GM21360 (cell line): ENCODE measurements at regions not wholly inside any gene's neighbourhood (a gene's known extent, or its start where the extent isn't known, plus 50 kb on each side); places are given as distances from the start of the nearest gene placed in this dataset.

Source experiments
- ATAC-seq: cut with Tn5 transposase; IDR thresholded peaks from one replicate; pipeline ENCODE4 v1.9.1; 2021; ENCODE audit warnings: mild to moderate bottlenecking, moderate library complexity; ENCODE audit not compliant: unreplicated experiment

DNA sequence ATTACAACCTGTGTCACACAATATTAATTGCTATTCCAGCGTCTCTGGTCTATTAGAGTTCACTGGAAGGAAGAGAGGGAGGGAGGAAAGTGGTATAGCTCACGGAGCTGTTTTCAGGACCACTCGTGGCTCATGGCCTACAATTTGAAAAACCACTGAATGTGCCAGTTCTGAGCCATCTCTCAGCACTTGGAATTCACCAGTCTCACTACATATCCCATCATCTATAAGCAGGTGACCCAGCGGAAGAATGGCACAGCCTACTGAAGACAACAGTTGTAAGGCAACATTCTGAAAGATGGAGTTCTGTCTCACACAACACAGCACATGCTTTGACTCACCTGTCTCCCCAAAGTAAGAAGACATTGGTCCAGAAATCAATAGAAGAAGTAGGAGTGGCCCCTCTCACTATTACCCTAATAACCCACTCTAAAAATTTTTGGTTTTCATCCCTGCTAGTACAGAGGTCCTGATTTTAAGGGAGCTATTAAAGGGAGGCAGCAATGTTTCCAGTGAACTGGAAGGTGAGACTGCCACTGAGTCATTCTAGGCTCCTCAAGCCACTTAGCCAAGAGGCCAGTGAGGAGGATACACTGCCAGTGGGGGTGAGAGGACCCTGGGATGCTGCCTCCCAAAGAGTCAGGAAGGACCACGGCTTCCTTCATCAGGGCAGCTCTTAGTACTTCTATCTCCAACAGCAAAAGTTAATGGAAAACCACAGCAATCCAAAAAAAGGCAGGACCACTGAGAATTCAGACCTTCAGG lies 50.0 kb upstream of the DOCK9 start:
- ATAC-seq, result no peak

DNA sequence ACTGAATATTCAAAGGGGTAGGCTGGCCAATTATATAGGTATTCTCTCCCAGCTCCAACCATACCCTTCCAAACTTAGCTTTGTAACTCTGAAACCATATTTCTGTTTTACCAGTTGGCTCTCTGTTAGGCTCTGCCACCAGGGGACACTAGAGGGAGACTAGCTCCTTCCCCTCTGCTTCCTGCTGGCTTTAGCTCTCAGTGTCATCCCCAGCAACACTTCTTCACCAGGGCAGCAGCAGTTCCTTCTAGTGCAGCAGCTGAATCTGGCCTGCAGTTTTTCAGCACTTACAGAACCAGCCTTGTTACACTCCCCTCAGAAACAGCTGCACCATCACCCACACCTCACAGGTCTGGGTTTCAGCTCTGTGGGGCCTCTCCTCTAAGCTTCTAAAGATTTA lies 51.0 kb upstream of the DOCK9 start:
- no peak for ATAC-seq

- ATAC-seq, result no peak
Observed at GRCh38 chr13:99029576-99029975, 51.7 kb upstream of the DOCK9 start.

DNA sequence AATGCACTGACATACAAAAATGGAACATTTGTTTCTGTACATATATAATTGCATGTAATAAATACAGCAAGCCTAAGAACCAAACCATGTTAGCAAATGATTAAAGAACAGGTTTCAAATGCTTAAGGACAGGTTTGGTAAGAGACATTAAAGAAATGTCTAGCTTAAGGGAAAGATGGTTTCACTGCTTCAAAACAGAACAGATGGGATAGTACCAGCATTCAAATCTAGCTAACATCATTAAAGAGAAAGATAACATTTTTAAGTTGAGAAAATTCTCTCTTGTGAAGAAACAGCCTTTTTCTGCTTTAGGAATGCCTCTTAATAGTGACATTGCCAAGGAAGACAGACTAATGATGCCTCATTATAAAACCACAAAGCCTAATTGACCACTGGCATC lies 52.5 kb upstream of the DOCK9 start:
- ATAC-seq, result no peak

- no peak for ATAC-seq
Observed at GRCh38 chr13:99031832-99032231, 54.0 kb upstream of the DOCK9 start.

DNA sequence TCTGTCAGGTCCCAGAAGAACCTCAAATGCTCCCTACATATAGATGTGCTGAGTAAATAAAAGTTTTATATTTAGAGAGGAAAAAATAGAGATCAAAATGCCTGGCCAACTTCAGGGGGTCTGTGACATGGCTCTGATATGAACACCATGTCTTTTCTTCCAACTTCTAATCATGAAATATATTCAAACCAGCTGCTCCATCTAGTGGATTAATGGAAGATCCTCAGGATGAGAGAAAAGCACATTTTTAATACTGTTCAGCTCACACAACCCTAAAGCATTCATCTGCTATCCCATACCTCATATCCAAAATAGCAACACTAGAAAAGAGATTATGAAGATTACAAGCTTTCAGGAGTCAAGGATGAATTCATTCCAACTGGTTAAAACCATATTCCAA lies 56.0 kb upstream of the DOCK9 start:
- no peak for ATAC-seq

DNA sequence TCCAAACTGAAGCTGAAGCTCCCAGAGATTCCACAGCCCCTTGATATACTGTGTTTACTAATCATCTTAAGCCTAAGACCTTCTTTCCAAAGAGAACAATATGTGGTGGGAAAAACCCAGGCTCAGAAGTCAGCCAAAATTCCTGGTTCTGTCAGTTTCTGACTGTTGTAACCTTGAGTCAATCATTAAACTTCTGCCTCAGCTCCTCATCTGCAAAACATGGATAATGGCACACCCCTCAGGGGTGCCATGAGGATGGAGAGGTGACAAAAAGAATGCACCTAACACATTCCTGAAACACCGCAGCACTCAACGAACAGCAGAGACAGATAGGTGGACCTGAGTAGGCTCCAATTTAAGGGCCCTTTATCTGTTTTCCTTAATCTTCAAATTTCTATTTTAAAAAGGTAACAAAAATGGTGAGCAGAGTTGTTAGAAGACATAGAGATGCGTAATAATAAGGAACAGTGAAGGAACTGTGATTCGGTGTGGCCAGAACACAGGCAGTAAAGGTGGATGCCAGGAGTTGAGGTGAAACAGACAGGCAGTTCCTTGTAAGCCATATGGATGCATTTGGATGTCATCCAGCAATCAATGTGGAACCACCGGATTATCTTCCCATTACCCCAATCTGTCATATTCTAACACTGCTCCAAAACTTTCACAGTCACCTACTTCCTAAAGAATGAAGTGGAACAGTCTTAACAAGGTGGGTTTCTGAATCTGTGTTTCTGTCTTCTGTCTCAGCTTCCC lies 56.6 kb upstream of the DOCK9 start:
- no peak for ATAC-seq

DNA sequence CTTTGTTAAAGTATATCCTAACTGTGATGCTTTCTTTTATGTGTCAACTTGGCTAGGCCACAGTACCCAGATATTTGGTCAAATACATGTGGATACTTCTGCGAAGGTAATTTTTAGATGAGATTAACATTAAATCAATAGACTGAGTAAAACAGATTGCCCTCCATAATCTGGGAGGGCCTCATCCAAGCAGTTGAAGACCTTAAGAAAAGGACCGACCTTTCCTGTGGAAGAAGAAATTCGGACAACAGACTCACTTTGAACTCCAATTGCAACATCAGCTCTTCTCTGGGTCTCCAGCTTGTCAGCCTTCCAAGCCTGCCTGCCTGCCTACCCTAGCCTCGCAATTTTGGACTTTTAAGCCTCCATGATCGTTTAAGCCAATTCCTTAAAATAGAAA lies 57.9 kb upstream of the DOCK9 start:
- ATAC-seq, result no peak

GRCh38 chr13:99037756-99038155 lies 59.9 kb upstream of the DOCK9 start:
- no peak for ATAC-seq

DNA sequence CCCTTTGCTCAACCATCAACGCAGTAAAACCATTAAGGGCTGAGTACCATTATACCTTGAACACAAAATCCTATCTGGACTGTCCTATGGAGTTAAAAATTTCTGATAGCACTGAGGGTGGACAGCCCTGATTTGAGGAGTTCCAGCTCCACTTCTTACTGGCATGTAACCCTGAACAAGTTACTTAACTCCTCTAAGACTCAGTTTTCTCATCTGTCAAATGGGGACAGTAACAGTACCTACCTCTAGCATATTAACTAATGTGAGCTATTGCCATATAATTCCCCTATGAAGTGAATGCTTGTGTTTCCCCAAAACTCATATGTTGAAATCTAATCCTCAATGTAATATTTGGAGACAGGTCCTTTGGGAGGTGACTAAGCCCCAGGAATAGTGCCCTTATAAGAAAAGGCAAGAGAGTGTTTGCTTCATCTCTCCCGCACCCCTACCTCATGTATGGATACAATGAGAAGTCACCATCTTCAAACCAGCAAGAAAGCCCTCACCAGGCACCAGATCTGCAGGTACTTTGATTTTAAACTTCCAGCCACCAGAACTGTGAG lies 61.9 kb upstream of the DOCK9 start:
- no peak for ATAC-seq

- no peak for ATAC-seq
Observed at GRCh38 chr13:99040536-99041131, 62.8 kb upstream of the DOCK9 start.

DNA sequence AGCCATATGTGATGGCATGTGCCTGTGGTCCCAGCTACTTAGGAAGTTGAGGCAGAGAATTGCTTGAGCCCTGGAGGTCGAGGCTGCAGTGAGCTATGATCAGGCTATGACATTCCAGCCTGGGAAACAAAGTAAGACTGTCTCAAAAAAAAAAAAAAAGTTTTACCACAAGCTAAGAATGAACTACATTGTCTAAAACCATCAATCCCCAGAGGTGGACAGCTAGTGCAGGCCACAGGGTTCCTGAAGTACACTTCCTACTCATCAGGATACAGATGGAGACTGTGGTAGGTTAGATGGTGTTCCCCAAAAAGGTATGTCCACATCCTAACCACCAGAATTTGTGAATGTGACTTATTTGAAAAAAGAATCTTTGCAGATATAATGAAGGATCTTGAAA lies 63.5 kb upstream of the DOCK9 start:
- ATAC-seq, result no peak

- ATAC-seq, result no peak
Observed at GRCh38 chr13:99041788-99042187, 63.9 kb upstream of the DOCK9 start.

DNA sequence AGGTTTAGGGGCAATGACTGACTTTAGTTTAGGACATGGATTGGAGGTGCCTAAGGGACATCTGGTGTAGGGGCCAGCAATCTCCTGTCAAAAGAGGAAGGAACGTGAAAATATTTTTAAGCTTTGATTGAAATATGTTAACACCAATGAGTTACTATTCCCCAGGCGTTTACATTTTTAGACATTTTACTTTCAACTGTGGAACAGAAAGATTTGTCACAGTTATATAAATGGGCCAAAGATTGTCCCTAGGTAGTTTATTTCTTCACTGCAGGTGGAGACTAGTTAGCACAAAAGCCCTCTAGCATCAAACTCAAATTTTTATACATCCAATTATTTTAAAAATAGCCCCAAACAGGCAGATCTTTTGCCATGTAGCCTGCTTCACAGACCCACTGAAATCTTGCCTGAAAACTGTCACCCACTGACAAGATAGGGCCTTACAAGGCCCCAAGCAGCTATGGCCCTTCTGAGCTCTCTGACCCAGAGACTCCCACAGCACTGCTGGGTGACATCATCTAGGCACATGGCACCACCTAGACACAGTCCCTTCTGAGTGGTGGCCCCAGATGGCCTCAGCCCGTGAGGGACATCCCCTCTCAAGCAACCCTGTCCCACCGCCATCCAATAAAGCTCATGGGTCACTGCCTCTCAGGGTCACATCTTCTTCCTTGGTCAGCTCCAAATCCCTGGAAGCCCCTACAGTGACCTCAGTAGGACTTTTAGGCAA lies 64.8 kb upstream of the DOCK9 start:
- ATAC-seq, result no peak

GRCh38 chr13:99043831-99044231 lies 66.0 kb upstream of the DOCK9 start:
- no peak for ATAC-seq

DNA sequence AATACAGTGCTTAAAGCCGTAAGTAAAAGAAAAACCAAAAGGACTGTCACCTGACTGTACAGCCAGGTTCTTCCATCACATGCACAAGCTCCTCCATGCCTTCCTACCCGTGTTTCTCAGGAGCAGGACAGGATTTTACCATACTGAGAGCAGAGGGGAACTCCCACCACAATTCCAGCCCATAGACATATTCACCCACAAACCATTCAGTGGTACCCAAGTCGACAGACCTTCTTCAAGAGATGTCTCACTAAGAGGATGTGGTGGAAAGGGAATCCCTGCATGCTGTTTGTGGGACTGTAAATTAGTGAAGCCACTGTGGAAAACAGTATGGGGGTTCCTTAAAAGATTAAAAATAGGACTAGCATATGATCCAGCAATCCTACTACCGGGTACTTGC lies 66.9 kb upstream of the DOCK9 start:
- no peak for ATAC-seq

GRCh38 chr13:99045396-99045795 lies 67.5 kb upstream of the DOCK9 start:
- ATAC-seq, result no peak

GRCh38 chr13:99046851-99047250 lies 69.0 kb upstream of the DOCK9 start:
- ATAC-seq, result no peak

- ATAC-seq, result no peak
Observed at GRCh38 chr13:99050983-99051488, 73.2 kb upstream of the DOCK9 start.

DNA sequence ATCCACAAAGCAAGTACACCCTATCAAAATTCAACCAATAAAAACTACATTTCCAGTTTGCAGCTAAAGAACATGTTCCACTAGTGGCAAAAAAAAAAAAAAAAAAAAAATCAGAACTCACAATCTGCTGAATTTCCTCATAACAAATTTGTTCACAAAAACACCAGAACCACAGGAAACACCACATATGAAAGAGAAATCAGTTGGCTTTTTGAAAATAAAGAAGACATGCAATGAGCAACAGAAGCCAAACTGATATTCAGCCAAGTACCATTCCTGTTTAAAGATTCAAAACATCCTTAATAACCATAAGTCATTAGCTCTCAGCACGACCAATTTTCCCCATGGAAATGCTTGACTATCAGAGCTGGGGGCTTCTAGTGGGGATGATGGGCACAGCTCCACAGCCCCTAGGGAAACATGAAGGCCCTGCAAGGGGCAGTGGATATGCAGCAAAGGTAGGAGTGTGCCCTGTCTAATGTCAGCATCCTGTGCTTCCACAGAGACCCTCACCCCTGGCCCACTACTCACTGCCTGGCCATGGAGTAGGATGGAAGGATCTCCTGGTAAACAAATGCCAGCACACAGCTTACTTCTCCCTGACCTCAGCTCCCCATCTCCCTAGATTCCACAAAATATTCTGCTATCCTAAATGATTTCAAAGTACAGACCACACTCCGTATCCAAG lies 74.0 kb upstream of the DOCK9 start:
- no peak for ATAC-seq
